ENCODE measurements at regions not wholly inside any gene's neighbourhood (a gene's known extent, or its start where the extent isn't known, plus 50 kb on each side); places are given as distances from the start of the nearest gene placed in this dataset.

DNA sequence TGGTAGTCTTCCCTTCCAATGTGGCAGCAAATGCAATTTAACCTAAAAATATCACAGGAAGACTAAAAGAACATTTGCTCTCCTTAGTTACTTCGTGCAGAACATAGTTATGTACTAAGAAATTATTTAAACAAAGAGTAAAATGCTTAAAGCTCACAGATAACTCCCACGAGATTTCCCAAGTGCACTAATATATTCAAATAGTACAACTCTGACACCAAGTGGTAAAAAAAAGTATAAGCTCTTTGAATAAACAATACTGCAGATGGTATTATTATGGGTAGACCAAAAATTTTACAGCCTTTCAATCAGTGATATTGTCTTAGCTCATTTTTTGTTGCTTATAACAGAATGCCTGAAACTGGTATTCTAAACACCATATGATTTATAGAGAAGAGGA lies 52.8 kb upstream of the FILIP1 start:
- TF ChIP-seq CTCF (IDR thresholded peaks at IDR 0.05): peak; percentile 17
- WGBS, 3 donors: 27 to 39% (median 28%) methylated on average over 2 of the region's 2 CpGs
- no peaks in the 10 kb centered on the region for H3K4me1 ChIP-seq

DNA sequence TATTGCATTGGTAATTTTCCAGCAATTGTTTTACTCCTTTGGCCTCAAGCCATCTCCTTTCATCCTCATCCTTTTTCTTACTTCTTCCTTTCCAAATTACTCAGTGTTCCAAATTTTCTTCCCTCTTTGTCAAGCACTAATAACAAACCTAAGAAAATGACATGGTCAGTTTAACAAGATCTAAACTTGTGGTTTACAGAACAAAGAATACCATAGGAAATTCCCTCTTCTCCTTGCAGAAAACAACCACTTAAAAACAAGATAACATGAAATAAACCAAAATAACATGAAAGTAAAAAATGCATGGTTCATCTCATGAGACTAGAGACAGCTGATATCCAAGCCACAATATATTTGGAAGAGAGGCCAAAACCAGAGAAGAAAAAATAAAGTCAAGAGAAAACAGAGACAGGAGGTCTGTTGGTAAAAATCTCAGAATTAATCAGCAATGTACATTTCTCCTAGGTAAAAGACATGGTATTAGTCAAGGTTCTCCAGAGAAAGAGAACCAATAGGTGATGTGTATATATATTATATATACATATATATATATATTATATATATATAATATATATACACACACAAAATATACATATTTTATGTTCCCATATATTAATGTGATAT lies 51.0 kb upstream of the SENP6 start:
- DNase-seq (no peak), ATAC-seq (no peak)
- TF ChIP-seq CTCF (IDR thresholded peaks at IDR 0.05): no peak
- no peaks in the 10 kb centered on the region for H3K4me1 ChIP-seq
- no peak overlapping the region for H3K27ac ChIP-seq
- intact Hi-C loops (cut with DNase I): no loop called here
- no peaks in the 10 kb centered on the region for H3K36me3 ChIP-seq (ENCODE audit: insufficient read depth in 1 of 2, low read depth in 1 of 2)
- no peak overlapping the region for H3K4me3 ChIP-seq
- H3K9me3 ChIP-seq: no peaks in the 10 kb centered on the region
- H3K27me3 ChIP-seq (ENCODE audit: insufficient read depth in 3 of 3, low read length in 2 of 3): no peaks in the 10 kb centered on the region

More for the DNA sequence above, 52.8 kb upstream of the FILIP1 start:
- Histone ChIP-seq H3K27me3 (ENCODE audit: insufficient read depth in 3 of 3, low read length in 2 of 3) (no peaks in the 10 kb centered on the region), H3K27ac (no peak overlapping the region), H3K9me3 (no peaks in the 10 kb centered on the region), H3K36me3 (ENCODE audit: insufficient read depth in 1 of 2, low read depth in 1 of 2) (no peaks in the 10 kb centered on the region), H3K4me3 (no peak overlapping the region)
- intact Hi-C loops (cut with DNase I): no loop called here
- DNase-seq (no peak), ATAC-seq (no peak)

GRCh38 chr6:75551367-75551952 lies 50.2 kb upstream of the SENP6 start:
- intact Hi-C loops (cut with DNase I): no loop called here

More at GRCh38 chr6:75551367-75551952, 50.2 kb upstream of the SENP6 start:
- no peaks in the 10 kb centered on the region for H3K27me3 ChIP-seq (ENCODE audit: insufficient read depth in 3 of 3, low read length in 2 of 3)
- no peaks in the 10 kb centered on the region for H3K4me1 ChIP-seq
- DNase-seq: no peak
- no peak for ATAC-seq
- no peak for TF ChIP-seq CTCF (IDR thresholded peaks at IDR 0.05)
- no peak overlapping the region for H3K27ac ChIP-seq
- H3K36me3 ChIP-seq (ENCODE audit: insufficient read depth in 1 of 2, low read depth in 1 of 2): no peaks in the 10 kb centered on the region
- H3K4me3 ChIP-seq: no peak overlapping the region
- H3K9me3 ChIP-seq: no peaks in the 10 kb centered on the region
- WGBS, 3 donors: 87 to 91% (median 88%) methylated on average over 2 of the region's 2 CpGs
